Neural cell (in vitro differentiated cells): ENCODE measurements at regions not wholly inside any gene's neighbourhood (a gene's known extent, or its start where the extent isn't known, plus 50 kb on each side); places are given as distances from the start of the nearest gene placed in this dataset.

Experiments
- CTCF ChIP-seq: fragments of 450-650 bp; IDR thresholded peaks from 2 replicates; pipeline ENCODE4 v1.5.1; 2014; ENCODE audit warnings: antibody characterized with exemption, mild to moderate bottlenecking, moderate library complexity; ENCODE audit not compliant: poor library complexity, severe bottlenecking
- EP300 ChIP-seq: fragments of 450-650 bp; conservative IDR thresholded peaks from 2 replicates; pipeline ENCODE4 v1.6.1; 2014; ENCODE audit warnings: antibody characterized with exemption, mild to moderate bottlenecking, moderate library complexity; ENCODE audit not compliant: poor library complexity, severe bottlenecking
- MXI1 ChIP-seq: fragments of 450-650 bp; conservative IDR thresholded peaks from 2 replicates; pipeline ENCODE4 v1.6.1; 2014; ENCODE audit warnings: antibody characterized with exemption, mild to moderate bottlenecking; ENCODE audit not compliant: poor library complexity, severe bottlenecking
- POLR2AphosphoS5 ChIP-seq: IDR thresholded peaks from 2 replicates; pipeline ENCODE4 v1.6.1; 2012
- RAD21 ChIP-seq: fragments of 450-650 bp; conservative IDR thresholded peaks from 2 replicates; pipeline ENCODE4 v1.6.1; 2014; ENCODE audit warnings: antibody characterized with exemption, mild to moderate bottlenecking, moderate library complexity
- REST ChIP-seq: IDR thresholded peaks from 2 replicates; pipeline ENCODE4 v1.6.1; 2012; ENCODE audit warnings: borderline replicate concordance
- TAF1 ChIP-seq: IDR thresholded peaks from 2 replicates; pipeline ENCODE4 v1.6.1; 2012; ENCODE audit warnings: low read depth

GRCh38 chr4:156547439-156547838 lies 424.2 kb downstream of the PDGFC start:
- TF ChIP-seq EP300 (no peak), RAD21 (no peak), CTCF (no peak), REST (no peak), POLR2AphosphoS5 (no peak), MXI1 (no peak), TAF1 (no peak)
